Retina (tissue), 1 donor: ENCODE measurements at regions not wholly inside any gene's neighbourhood (a gene's known extent, or its start where the extent isn't known, plus 50 kb on each side); places are given as distances from the start of the nearest gene placed in this dataset.

ENCODE experiments used
- DNase-seq: peaks from one replicate; pipeline ENCODE4 v3.0.0-alpha.2; 2016

- DNase-seq, result no peak
Measured at GRCh38 chr2:235312571-235312970, 181.3 kb upstream of the AGAP1 start.

GRCh38 chr2:235314371-235314930, 179.4 kb upstream of the AGAP1 start:
- no peak for DNase-seq

- DNase-seq, result no peak
Measured at GRCh38 chr2:235319095-235319494, 174.7 kb upstream of the AGAP1 start.

- no peak for DNase-seq
Measured at GRCh38 chr2:235320326-235320725, 173.5 kb upstream of the AGAP1 start.

GRCh38 chr2:235324324-235324723, 169.5 kb upstream of the AGAP1 start:
- peak; percentile 23 for DNase-seq

GRCh38 chr2:235325151-235325550, 168.7 kb upstream of the AGAP1 start:
- no peak for DNase-seq

GRCh38 chr2:235328991-235329390, 164.9 kb upstream of the AGAP1 start:
- no peak for DNase-seq

GRCh38 chr2:235330775-235331451, 162.9 kb upstream of the AGAP1 start:
- no peak for DNase-seq

GRCh38 chr2:235332240-235332890, 161.5 kb upstream of the AGAP1 start:
- DNase-seq, result no peak

GRCh38 chr2:235333076-235333475, 160.8 kb upstream of the AGAP1 start:
- DNase-seq, result no peak

GRCh38 chr2:235334179-235334578, 159.7 kb upstream of the AGAP1 start:
- no peak for DNase-seq

- DNase-seq, result no peak
Measured at GRCh38 chr2:235343156-235343774, 150.6 kb upstream of the AGAP1 start.

- no peak for DNase-seq
Measured at GRCh38 chr2:235343869-235344268, 150.0 kb upstream of the AGAP1 start.

- no peak for DNase-seq
Measured at GRCh38 chr2:235345745-235346144, 148.1 kb upstream of the AGAP1 start.

GRCh38 chr2:235347691-235348090, 146.2 kb upstream of the AGAP1 start:
- DNase-seq, result no peak

- no peak for DNase-seq
Measured at GRCh38 chr2:235348329-235348728, 145.5 kb upstream of the AGAP1 start.

- no peak for DNase-seq
Measured at GRCh38 chr2:235350234-235350633, 143.6 kb upstream of the AGAP1 start.

GRCh38 chr2:235352541-235352940, 141.3 kb upstream of the AGAP1 start:
- no peak for DNase-seq

- DNase-seq, result no peak
Measured at GRCh38 chr2:235357881-235358280, 136.0 kb upstream of the AGAP1 start.

- DNase-seq, result no peak
Measured at GRCh38 chr2:235358981-235359471, 134.8 kb upstream of the AGAP1 start.

GRCh38 chr2:235360446-235360845, 133.4 kb upstream of the AGAP1 start:
- no peak for DNase-seq

- no peak for DNase-seq
Measured at GRCh38 chr2:235365743-235366142, 128.1 kb upstream of the AGAP1 start.

GRCh38 chr2:235366390-235366789, 127.5 kb upstream of the AGAP1 start:
- DNase-seq, result no peak

- DNase-seq, result no peak
Measured at GRCh38 chr2:235366807-235367206, 127.0 kb upstream of the AGAP1 start.
